ENCODE measurements at regions not wholly inside any gene's neighbourhood (a gene's known extent, or its start where the extent isn't known, plus 50 kb on each side); places are given as distances from the start of the nearest gene placed in this dataset.
"Not testable (repeated sequence)": the region's sequence is repeated elsewhere in the genome, so short reads cannot be mapped to it uniquely, and the experiment has no call there.

DNA sequence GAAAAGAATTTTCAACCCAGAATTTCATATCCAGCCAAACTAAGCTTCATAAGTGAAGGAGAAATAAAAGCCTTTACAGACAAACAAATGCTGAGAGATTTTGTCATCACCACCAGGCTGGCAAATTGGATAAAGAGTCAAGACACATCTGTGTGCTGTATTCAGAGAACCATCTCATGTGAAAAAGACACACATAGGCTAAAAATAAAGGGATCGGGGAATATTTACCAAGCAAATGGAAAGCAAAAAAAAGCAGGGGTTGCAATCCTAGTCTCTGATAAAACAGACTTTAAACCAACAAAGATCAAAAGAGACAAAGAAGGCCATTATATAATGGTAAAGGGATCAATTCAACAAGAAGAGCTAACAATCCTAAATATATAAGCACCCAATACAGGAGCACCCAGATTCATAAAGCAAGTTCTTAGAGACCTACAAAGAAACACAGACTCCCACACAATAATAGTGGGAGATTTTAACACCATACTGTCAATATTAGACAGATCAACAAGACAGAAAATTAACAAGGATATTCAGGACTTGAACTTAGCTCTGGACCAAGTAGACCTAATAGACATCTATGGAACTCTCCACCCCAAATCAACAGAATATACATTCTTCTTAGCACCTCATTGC lies 55.9 kb upstream of the ACSM6 start:
- not testable (repeated sequence) for H3K27me3 Mint-ChIP-seq (ENCODE audit: insufficient read depth, low read depth); H3K27ac ChIP-seq; H3K9me3 ChIP-seq (ENCODE audit: low read depth); H3K27me3 ChIP-seq; H3K4me1 ChIP-seq; H3K4me3 Mint-ChIP-seq; DNase-seq (ENCODE audit: low spot score); H3K9ac ChIP-seq; H3K4me2 ChIP-seq; H3K36me3 Mint-ChIP-seq; H3K4me1 Mint-ChIP-seq; H2AFZ ChIP-seq (replicated peaks); H3K4me3 ChIP-seq; H3F3A ChIP-seq (ENCODE audit: low read depth); H3K9me3 Mint-ChIP-seq; H3K79me2 ChIP-seq (ENCODE audit: low read depth); H4K20me1 ChIP-seq (ENCODE audit: low read depth); H3K27ac Mint-ChIP-seq; H3K36me3 ChIP-seq

GRCh38 chr10:95134490-95134889 lies 59.5 kb upstream of the ACSM6 start:
- no peaks in the 10 kb centered on the region for H4K20me1 ChIP-seq (ENCODE audit: low read depth)
- H2AFZ ChIP-seq (replicated peaks), result no peak overlapping the region
- H3K4me1 ChIP-seq, result no peaks in the 10 kb centered on the region
- TF ChIP-seq EZH2 (IDR thresholded peaks at IDR 0.05), result no peak
- no peak for TF ChIP-seq EZH2phosphoT487 (IDR thresholded peaks at IDR 0.05)
- TF ChIP-seq CTCF (IDR thresholded peaks at IDR 0.05), result no peak
- no peaks in the 10 kb centered on the region for H3K27me3 Mint-ChIP-seq (ENCODE audit: insufficient read depth, low read depth)
- peaks cover 5% of the 10 kb centered on the region for H3K4me1 Mint-ChIP-seq
- no peaks in the 10 kb centered on the region for H3K79me2 ChIP-seq (ENCODE audit: low read depth)
- H3K4me2 ChIP-seq, result no peak overlapping the region
- H3K9ac ChIP-seq, result no peak overlapping the region
- no peaks in the 10 kb centered on the region for H3K36me3 ChIP-seq
- no peak for DNase-seq (ENCODE audit: low spot score)
- H3K27me3 ChIP-seq, result no peaks in the 10 kb centered on the region
- peaks cover 7% of the 10 kb centered on the region for H3K9me3 Mint-ChIP-seq
- H3K27ac Mint-ChIP-seq, result no peak overlapping the region
- H3K36me3 Mint-ChIP-seq, result no peaks in the 10 kb centered on the region
- no peak overlapping the region for H3K4me3 Mint-ChIP-seq
- H3K4me3 ChIP-seq, result no peak overlapping the region
- H3K9me3 ChIP-seq (ENCODE audit: low read depth), result no peaks in the 10 kb centered on the region
- no peak overlapping the region for H3K27ac ChIP-seq
- H3F3A ChIP-seq (ENCODE audit: low read depth), result peaks cover 8% of the 10 kb centered on the region

- no peak for TF ChIP-seq EZH2 (IDR thresholded peaks at IDR 0.05)
- no peak for TF ChIP-seq CTCF (IDR thresholded peaks at IDR 0.05)
- no peak for TF ChIP-seq EZH2phosphoT487 (IDR thresholded peaks at IDR 0.05)
- Histone ChIP-seq H4K20me1 (ENCODE audit: low read depth) (no peaks in the 10 kb centered on the region), H3K4me1 (no peaks in the 10 kb centered on the region), H3K4me2 (no peak overlapping the region), H2AFZ (replicated peaks) (no peak overlapping the region), H3K9ac (no peak overlapping the region), H3K27me3 (no peaks in the 10 kb centered on the region), H3K36me3 (no peaks in the 10 kb centered on the region), H3F3A (ENCODE audit: low read depth) (peaks cover 8% of the 10 kb centered on the region), H3K4me3 (no peak overlapping the region), H3K9me3 (ENCODE audit: low read depth) (no peaks in the 10 kb centered on the region), H3K27ac (no peak overlapping the region), H3K79me2 (ENCODE audit: low read depth) (no peaks in the 10 kb centered on the region)
- no peaks in the 10 kb centered on the region for H3K27me3 Mint-ChIP-seq (ENCODE audit: insufficient read depth, low read depth)
- no peaks in the 10 kb centered on the region for H3K36me3 Mint-ChIP-seq
- no peak for DNase-seq (ENCODE audit: low spot score)
- H3K4me1 Mint-ChIP-seq, result peaks cover 5% of the 10 kb centered on the region
- H3K4me3 Mint-ChIP-seq, result no peak overlapping the region
- peaks cover 10% of the 10 kb centered on the region for H3K9me3 Mint-ChIP-seq
- no peak overlapping the region for H3K27ac Mint-ChIP-seq
Measured at GRCh38 chr10:95133997-95134396, 60.0 kb upstream of the ACSM6 start.

- Histone ChIP-seq H3K79me2 (ENCODE audit: low read depth) (no peaks in the 10 kb centered on the region), H3K4me2 (no peak overlapping the region), H2AFZ (replicated peaks) (no peak overlapping the region), H3K27ac (no peak overlapping the region), H3K4me3 (no peak overlapping the region), H3K4me1 (no peaks in the 10 kb centered on the region), H3F3A (ENCODE audit: low read depth) (peaks cover 8% of the 10 kb centered on the region), H3K27me3 (no peaks in the 10 kb centered on the region), H3K9ac (no peak overlapping the region), H3K9me3 (ENCODE audit: low read depth) (no peaks in the 10 kb centered on the region), H3K36me3 (no peaks in the 10 kb centered on the region), H4K20me1 (ENCODE audit: low read depth) (no peaks in the 10 kb centered on the region)
- Mint-ChIP-seq H3K27ac (no peak overlapping the region), H3K4me3 (no peak overlapping the region), H3K36me3 (no peaks in the 10 kb centered on the region), H3K4me1 (peaks cover 5% of the 10 kb centered on the region), H3K27me3 (ENCODE audit: insufficient read depth, low read depth) (no peaks in the 10 kb centered on the region), H3K9me3 (peaks cover 10% of the 10 kb centered on the region)
- DNase-seq (ENCODE audit: low spot score), result peak; percentile 84
- no peak for TF ChIP-seq EZH2 (IDR thresholded peaks at IDR 0.05)
- no peak for TF ChIP-seq EZH2phosphoT487 (IDR thresholded peaks at IDR 0.05)
- TF ChIP-seq CTCF (IDR thresholded peaks at IDR 0.05), result peak; percentile 83
Measured at GRCh38 chr10:95133016-95133752, 60.9 kb upstream of the ACSM6 start.

- not testable (repeated sequence) for H3K4me3 Mint-ChIP-seq; H3K4me1 Mint-ChIP-seq; H3K4me1 ChIP-seq; H3K9ac ChIP-seq; H3K36me3 Mint-ChIP-seq; H2AFZ ChIP-seq (replicated peaks); H3K9me3 ChIP-seq (ENCODE audit: low read depth); H3K36me3 ChIP-seq; H3K27ac Mint-ChIP-seq; H3K4me3 ChIP-seq; H3K27ac ChIP-seq; H3F3A ChIP-seq (ENCODE audit: low read depth); H4K20me1 ChIP-seq (ENCODE audit: low read depth); H3K27me3 ChIP-seq; H3K27me3 Mint-ChIP-seq (ENCODE audit: insufficient read depth, low read depth); H3K79me2 ChIP-seq (ENCODE audit: low read depth); H3K4me2 ChIP-seq; DNase-seq (ENCODE audit: low spot score)
- H3K9me3 Mint-ChIP-seq, result peaks cover 10% of the 10 kb centered on the region
Measured at GRCh38 chr10:95130429-95130828, 61.1 kb upstream of the CYP2C8 start.

All from neural progenitor cell (in vitro differentiated cells).